SW480 (cell line): ENCODE measurements at regions not wholly inside any gene's neighbourhood (a gene's known extent, or its start where the extent isn't known, plus 50 kb on each side); places are given as distances from the start of the nearest gene placed in this dataset.

Experiments
- DNase-seq: peaks from one replicate; pipeline ENCODE4 v3.0.0-alpha.2; 2016; ENCODE audit warnings: low spot score

DNA sequence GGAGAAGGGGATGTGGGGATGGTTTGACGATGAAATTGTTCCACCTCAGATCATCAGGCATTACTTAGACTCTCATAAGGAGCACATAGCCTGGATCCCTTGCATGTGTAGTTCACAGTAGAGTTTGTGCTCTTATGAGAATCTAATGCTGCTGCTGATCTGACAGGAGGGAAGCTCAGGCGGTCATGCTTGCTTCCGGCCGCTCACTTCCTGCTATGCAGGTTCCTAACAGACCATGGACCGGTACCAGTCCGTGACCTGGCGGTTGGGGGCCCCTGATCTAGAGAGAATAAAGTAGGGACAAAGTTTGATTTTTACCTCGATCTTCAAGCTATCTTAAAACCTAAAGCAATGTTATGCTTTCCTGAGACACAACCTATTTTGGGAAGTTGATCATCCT, 373.8 kb upstream of the ARGLU1 start:
- DNase-seq = no peak

DNA sequence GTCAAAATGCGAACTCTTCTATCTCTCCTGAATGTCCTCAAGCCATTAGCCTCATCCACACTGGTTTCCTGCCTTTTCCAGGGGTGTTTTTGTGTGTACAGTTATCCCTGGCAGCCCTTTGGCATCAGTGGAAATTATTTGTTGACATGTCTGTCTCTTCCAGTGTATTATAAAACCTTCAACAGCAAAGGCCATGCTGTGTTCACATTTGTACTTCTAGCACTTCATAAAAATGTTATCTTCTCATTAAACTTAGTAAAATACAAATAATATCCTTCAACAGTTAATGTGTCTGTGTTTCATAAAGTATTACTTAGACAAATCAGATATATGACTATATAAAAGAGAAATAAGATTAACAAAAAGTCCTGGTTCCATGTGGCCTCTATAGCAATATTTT, 359.5 kb upstream of the ARGLU1 start:
- no peak for DNase-seq

- DNase-seq = no peak
Measured at GRCh38 chr13:106922384-106922783, 354.4 kb upstream of the ARGLU1 start.

DNA sequence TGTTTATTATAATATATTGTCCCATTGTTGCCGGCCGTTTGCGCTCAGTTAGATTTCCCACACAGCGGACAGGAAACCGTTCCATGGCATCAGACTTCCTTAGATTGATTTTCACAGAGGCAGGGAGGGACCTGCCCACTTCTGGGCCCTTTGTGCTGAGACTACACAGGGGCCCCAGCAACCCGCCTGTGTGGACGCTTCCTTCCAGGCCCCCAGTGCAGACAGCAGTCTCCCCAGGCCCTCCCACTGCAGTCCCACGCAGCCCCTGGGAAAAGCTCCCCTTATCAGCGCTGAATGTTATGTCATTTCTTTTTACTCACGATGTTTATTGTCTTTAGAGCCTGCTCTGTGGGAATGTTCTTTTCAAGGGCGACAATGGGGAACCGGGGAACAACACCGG, 351.7 kb upstream of the ARGLU1 start:
- DNase-seq = no peak

- no peak for DNase-seq
Measured at GRCh38 chr13:106919133-106919532, 351.2 kb upstream of the ARGLU1 start.

DNA sequence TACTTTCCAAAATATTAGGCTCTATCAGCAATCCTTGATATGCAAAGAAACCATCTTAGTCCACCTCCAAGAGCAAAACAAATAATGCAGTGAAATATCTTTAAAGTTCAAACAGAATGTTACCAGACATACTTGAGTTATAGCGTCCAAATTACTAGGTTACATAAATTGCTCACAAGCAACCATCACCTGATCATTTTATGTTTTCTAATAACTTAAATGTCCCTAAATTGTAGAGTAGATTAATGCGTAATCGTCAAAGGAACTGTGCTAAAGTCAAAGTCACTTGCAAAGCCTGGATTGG, 350.6 kb upstream of the ARGLU1 start:
- DNase-seq = no peak

DNA sequence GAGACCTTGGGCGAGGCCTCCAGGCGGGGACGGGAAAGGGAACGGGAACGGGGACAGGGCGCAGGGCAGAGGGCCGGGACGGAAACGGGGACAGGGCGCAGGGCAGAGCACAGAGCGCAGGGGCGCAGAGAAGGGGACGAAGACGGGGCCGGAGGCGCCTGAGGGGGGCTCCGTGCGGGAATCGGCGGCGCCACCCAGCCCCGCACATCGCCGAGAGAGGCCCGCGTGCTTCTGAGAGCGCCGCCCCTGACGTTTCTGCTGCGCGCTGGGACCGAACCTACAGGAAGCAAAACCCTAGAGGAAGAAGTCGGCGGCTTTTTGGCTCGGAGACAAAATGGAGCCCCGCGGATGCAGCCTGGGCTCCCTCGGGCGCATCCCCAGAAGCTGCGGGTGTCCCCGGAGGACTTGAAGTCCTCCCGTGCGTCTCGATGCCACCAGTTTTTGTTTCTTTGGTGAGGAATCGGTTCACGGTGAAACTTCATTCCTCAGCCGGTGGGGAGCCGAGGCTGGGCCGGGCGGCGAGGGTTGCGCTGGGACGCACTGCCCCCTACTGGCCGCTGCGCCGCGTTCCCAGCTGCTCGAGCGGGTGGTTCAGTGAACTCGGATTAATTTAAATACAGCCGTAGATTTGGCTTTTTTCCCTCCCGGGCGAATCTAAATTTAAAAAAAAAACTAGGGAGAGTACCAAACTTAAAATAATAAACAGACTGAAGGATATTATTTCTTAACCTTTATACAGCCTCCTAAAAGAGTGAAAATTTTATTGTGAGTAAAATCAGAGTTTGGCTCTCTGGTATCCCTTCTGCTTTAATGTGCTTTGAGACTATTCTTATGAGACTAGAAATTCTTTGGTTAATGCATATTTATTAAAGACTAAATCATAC, 350.0 kb upstream of the ARGLU1 start:
- peak; percentile 49 for DNase-seq

DNA sequence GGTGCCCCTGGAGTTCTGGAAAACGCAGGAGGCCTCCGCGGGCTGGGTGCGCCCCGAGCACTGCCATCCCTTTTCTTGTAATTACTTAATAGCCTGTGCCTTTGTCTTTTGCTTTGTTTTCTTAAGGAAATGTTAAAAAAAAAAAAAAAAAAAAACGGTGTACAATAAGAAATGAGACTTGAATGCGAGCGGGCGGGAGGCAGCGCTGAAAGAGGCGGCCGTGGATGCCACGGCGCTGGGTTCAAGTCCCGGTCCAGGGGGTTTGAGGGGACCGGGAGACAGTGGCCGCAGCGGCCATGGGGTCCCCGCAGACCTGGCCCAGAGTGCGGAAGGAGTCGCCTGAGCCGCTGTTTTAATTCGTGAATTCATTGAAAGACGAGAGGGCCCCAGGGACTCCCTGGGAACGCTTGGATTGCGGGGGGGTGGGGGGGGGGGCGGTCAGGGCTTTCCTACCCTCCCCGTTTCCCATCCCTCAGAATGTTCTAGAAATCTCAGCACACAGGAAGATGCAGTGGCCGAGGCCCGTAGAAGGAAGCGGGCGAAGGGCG, 349.2 kb upstream of the ARGLU1 start:
- DNase-seq = no peak

- DNase-seq = no peak
Measured at GRCh38 chr13:106916329-106916976, 348.5 kb upstream of the ARGLU1 start.

DNA sequence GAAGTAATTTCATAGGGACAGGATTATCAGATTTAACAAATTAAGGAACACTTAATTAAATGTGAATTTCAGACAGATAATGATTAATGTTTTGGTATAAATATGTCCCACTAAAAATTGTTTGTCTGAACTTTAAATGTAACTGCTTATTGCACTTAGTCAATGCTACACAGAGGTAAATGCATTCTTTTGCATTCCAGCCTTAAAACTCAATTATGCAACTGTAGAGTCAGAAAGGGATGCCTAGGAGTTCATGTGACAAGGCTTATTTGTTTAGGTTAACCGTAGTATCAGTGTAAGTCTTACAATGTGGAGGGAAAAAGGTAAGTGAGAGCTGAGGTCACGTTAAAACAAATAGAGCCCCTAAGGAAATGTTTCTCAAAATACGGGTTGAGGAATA, 347.2 kb upstream of the ARGLU1 start:
- DNase-seq = no peak

DNA sequence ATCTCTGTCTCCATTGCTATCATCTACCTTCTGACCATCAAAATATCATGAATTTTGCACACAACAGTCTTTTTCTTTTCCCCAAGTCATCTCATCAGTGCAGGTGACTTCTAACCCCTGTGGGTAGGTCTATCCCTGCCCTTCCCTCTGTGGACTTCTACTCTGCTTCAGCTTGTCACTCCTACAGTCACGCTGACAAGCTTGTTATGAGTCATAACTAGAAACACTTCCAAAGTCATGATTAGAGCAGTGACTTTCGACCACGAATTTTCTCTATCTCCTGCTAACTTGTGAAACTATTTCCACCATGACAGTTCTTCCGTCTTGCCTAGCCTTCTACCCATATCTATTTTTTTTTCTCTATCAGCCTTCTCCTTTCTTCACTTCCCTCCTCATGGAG, 343.7 kb upstream of the ARGLU1 start:
- peak; percentile 18 for DNase-seq

DNA sequence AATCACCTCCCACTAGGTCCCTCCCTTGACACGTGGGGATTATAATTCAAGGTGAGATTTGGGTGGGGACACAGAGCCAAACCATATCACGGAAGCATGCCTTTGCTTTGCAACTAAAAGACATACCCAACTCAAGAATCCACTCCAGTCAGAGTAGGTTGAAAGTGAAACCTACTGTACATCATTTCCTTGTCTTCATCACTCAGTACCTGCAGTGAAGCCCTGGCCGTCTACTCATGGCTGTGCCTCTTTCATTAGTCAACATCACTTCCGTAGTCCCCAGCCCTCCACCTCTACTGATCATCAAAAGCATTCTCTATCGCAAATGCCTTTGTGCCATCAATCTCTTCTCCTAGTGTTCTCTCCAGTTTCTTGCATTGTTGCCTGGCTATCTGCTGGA, 343.1 kb upstream of the ARGLU1 start:
- DNase-seq = no peak

GRCh38 chr13:106906426-106906996, 338.6 kb upstream of the ARGLU1 start:
- DNase-seq = no peak

DNA sequence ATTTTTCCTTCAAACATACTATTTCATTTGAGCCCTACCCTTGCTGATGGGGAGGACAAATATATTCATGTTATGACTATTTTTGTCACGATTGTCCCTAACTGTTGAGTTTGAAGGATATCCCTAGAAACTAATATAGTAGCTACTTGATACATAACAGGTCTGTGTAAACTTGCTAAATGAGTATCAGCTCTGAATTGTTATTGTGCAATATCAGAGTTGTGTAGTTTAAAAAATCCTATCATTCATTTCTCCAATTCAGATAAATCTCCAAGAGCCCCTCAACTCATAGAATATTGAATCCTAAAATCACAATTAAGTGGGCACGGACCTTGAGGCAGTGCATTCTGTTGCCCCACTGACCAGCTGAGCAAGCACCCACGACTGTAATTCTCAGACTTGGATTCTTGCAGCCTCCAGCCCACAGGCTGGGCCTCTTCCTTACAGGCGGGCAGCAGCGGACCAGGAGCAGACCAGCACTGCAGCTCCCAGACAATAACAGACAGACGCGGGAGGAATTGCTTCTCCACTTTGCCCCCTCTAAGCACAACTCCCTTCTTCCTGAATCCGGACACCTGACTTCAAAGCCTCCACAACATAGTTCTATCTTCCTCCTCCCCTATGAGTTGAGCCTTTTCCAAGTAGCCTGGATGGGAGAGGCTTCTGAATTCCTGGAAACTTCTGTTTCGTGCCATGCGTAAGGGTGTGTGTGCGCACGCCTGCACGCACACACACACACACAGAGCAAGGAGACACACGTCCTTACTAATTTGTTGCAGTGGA, 337.6 kb upstream of the ARGLU1 start:
- DNase-seq = no peak

- no peak for DNase-seq
Measured at GRCh38 chr13:106899442-106899841, 331.5 kb upstream of the ARGLU1 start.

GRCh38 chr13:106898231-106898630, 330.3 kb upstream of the ARGLU1 start:
- no peak for DNase-seq

DNA sequence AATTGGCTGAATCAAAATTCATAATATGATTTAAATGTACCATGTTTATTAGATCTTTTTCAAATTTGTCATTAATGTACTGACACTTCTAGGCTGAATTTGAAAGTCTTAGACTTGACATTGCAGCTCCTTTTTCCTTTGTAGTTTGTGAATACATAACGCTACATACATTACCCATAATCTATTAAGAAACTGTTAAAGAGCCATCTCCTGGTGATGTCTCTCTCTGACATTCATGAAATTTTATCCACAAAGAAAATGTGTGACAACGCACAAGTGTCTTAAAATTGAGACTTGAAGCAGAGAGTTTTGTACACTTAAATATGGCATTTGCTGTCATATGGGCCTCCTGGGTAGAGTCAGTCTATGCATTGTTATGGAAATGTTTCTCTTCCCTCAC, 320.2 kb upstream of the ARGLU1 start:
- no peak for DNase-seq

DNA sequence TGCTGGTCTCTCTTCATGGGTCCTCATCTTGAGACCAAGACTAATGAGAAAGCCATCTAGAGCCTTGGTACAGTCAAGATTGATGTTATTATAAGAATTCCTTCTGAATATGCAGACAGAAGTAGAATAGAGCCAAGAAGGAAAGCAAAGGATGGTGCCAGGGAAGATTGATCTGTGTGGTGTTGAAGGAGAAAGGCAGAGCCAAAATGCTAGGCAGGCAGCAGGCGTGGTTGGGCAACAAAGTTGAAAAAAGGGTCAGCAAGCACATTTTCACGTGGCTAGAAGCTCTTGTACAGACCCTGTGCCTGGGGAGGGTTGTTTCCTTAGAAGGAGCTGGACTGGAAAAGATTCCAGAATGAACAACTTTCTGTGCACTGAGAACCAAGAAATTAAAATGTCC, 319.7 kb upstream of the ARGLU1 start:
- no peak for DNase-seq

- DNase-seq = no peak
Measured at GRCh38 chr13:106883976-106884375, 316.0 kb upstream of the ARGLU1 start.

- no peak for DNase-seq
Measured at GRCh38 chr13:106882246-106882645, 314.3 kb upstream of the ARGLU1 start.

- DNase-seq = no peak
Measured at GRCh38 chr13:106879806-106880205, 311.9 kb upstream of the ARGLU1 start.

DNA sequence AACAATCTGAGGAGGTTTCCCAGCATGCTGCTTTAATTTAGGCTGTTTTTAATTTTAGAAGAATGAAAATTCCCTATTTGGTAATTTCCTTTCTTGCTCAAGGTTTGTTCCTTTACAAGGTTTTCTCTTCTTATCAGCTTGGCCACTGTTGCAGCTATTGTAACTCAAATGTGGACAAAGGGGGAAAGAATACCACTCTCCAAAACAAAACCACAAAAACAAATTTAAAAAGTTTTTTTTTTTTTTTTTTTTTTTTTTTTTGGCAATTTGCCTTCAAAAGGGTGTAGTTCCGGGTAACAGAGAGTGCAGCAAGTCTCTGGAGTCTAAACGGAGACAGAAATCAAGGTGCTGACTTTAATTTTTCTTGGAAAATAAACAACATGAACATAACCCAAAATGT, 306.4 kb upstream of the ARGLU1 start:
- DNase-seq = no peak
